ENCODE measurements at regions not wholly inside any gene's neighbourhood (a gene's known extent, or its start where the extent isn't known, plus 50 kb on each side); places are given as distances from the start of the nearest gene placed in this dataset.

GRCh38 chr14:43172899-43173548 is 1334.1 kb downstream of the FSCB start (continued):
- TF ChIP-seq ZBTB34 (CRISPR knock-in tag; IDR thresholded peaks at IDR 0.05), result no peak
- no peak for TF ChIP-seq ZNF260 (CRISPR knock-in tag; IDR thresholded peaks at IDR 0.05; ENCODE audit: borderline replicate concordance, low read depth)
- no peak for TF ChIP-seq NFKBIZ (CRISPR knock-in tag; IDR thresholded peaks at IDR 0.05)
- TF ChIP-seq GATAD2A (CRISPR knock-in tag; IDR thresholded peaks at IDR 0.05), result peak; percentile 88
- peak; percentile 98; the same call in 1 of the 2 replicates for TF ChIP-seq CEBPB (IDR thresholded peaks at IDR 0.05; ENCODE audit: borderline replicate concordance, low read depth, low read length)
- no peak for TF ChIP-seq ZNF660 (CRISPR knock-in tag; IDR thresholded peaks at IDR 0.05; ENCODE audit: borderline replicate concordance, low read depth)
- 0 out of 2 replicates have a peak, but pooled peaks have one; percentile 71 for TF ChIP-seq FOXK1 (CRISPR knock-in tag; IDR thresholded peaks at IDR 0.05; ENCODE audit: borderline replicate concordance, low read depth)
- TF ChIP-seq ZNF343 (CRISPR knock-in tag; IDR thresholded peaks at IDR 0.05), result no peak
- TF ChIP-seq KDM3A (CRISPR knock-in tag; IDR thresholded peaks at IDR 0.05; ENCODE audit: low read depth), result peak; percentile 58; the same call in 1 of the 2 replicates
- no peak for TF ChIP-seq ZNF501 (CRISPR knock-in tag; IDR thresholded peaks at IDR 0.05)
- no peak for TF ChIP-seq ZNF75D (CRISPR knock-in tag; IDR thresholded peaks at IDR 0.05; ENCODE audit: borderline replicate concordance)

- peaks cover 97% of the 10 kb centered on the region for H3K9me3 ChIP-seq (ENCODE audit: low read length)
- BruUV-seq (replicated peaks), result no TSS peak
- FAIRE-seq, result no peak
- H3K79me2 ChIP-seq (ENCODE audit: insufficient read depth, low read length), result no peaks in the 10 kb centered on the region
- H3K36me3 ChIP-seq (replicated peaks in 1 of 2; ENCODE audit: control insufficient read depth in 1 of 2, insufficient read depth in 2 of 2, low read length in 2 of 2), result no peaks in the 10 kb centered on the region
- no peak overlapping the region for H3K27ac ChIP-seq (ENCODE audit: extremely low read length, insufficient read depth, low read length)
- H3K4me2 ChIP-seq (ENCODE audit: low read depth, low read length), result no peak overlapping the region
- H2AFZ ChIP-seq (ENCODE audit: low read length), result no peak overlapping the region
- CTCF ChIA-PET (ENCODE audit: low intra/inter-chr PET ratio, low total read pairs), result no interaction called here
- H3K27me3 ChIP-seq (ENCODE audit: control insufficient read depth in 1 of 2, insufficient read depth in 2 of 2, low read length in 2 of 2), result no peaks in the 10 kb centered on the region
- H3K9ac ChIP-seq (ENCODE audit: insufficient read depth, low read depth, low read length), result no peak overlapping the region
- H3K4me3 ChIP-seq (replicated peaks in 1 of 3; ENCODE audit: insufficient read depth in 1 of 3, low read depth in 2 of 3, low read length in 3 of 3), result no peak overlapping the region
- no peak for ATAC-seq
- in situ Hi-C loops (cut with HindIII; ENCODE audit: extremely low pct_ligation_motif_present, low pct_unique_long_range_greater_than_20kb) (no loop called here), intact Hi-C loops (cut with micrococcal nuclease; ENCODE audit: unreplicated experiment) (no loop called here)
- POLR2A ChIA-PET, result no interaction called here
- DNase-seq (ENCODE audit: low spot score), result no peak
- H4K20me1 ChIP-seq (ENCODE audit: insufficient read depth, low read length), result no peaks in the 10 kb centered on the region
- WGBS (ENCODE audit: low lambda C conversion rate), result 2% methylated on average over 2 of the region's 2 CpGs
- H3K4me1 ChIP-seq (ENCODE audit: insufficient read depth, low read length), result no peaks in the 10 kb centered on the region
- TF ChIP-seq ZNF746 (CRISPR knock-in tag; IDR thresholded peaks at IDR 0.05) (no peak), SNAI1 (CRISPR knock-in tag; IDR thresholded peaks at IDR 0.05; ENCODE audit: borderline replicate concordance) (no peak), E2F5 (CRISPR knock-in tag; conservative IDR thresholded peaks at IDR 0.05) (no peak), ISX (CRISPR knock-in tag; conservative IDR thresholded peaks at IDR 0.05) (no peak), ZBTB10 (CRISPR knock-in tag; IDR thresholded peaks at IDR 0.05; ENCODE audit: borderline replicate concordance) (no peak)
Measured at GRCh38 chr14:43169722-43170121, 1337.4 kb downstream of the FSCB start.
